ENCODE measurements at regions not wholly inside any gene's neighbourhood (a gene's known extent, or its start where the extent isn't known, plus 50 kb on each side); places are given as distances from the start of the nearest gene placed in this dataset.

- intact Hi-C loops (cut with micrococcal nuclease; ENCODE audit: unreplicated experiment) = no loop called here
- Mint-ChIP-seq H3K4me3 (ENCODE audit: unreplicated experiment) (no peak overlapping the region), H3K4me1 (ENCODE audit: low read depth, unreplicated experiment) (no peaks in the 10 kb centered on the region), H3K36me3 (ENCODE audit: insufficient read depth, unreplicated experiment) (peaks cover 6% of the 10 kb centered on the region), H3K27ac (ENCODE audit: unreplicated experiment) (no peak overlapping the region), H3K9me3 (ENCODE audit: unreplicated experiment) (no peaks in the 10 kb centered on the region), H3K27me3 (ENCODE audit: insufficient read depth, unreplicated experiment) (peaks cover 18% of the 10 kb centered on the region)
- Histone ChIP-seq H3K9me3 (no peaks in the 10 kb centered on the region), H3K27me3 (replicated peaks; ENCODE audit: control insufficient read depth, insufficient read depth, low read length) (no peaks in the 10 kb centered on the region), H3K4me3 (ENCODE audit: low read depth, low read length) (no peak overlapping the region), H3K4me1 (no peaks in the 10 kb centered on the region), H3K36me3 (ENCODE audit: control insufficient read depth, insufficient read depth, low read length) (no peaks in the 10 kb centered on the region)
- ChIA-PET POLR2A (no interaction called here), CTCF (no interaction called here)
- DNase-seq = no peak
- TF ChIP-seq, protein P1, sequence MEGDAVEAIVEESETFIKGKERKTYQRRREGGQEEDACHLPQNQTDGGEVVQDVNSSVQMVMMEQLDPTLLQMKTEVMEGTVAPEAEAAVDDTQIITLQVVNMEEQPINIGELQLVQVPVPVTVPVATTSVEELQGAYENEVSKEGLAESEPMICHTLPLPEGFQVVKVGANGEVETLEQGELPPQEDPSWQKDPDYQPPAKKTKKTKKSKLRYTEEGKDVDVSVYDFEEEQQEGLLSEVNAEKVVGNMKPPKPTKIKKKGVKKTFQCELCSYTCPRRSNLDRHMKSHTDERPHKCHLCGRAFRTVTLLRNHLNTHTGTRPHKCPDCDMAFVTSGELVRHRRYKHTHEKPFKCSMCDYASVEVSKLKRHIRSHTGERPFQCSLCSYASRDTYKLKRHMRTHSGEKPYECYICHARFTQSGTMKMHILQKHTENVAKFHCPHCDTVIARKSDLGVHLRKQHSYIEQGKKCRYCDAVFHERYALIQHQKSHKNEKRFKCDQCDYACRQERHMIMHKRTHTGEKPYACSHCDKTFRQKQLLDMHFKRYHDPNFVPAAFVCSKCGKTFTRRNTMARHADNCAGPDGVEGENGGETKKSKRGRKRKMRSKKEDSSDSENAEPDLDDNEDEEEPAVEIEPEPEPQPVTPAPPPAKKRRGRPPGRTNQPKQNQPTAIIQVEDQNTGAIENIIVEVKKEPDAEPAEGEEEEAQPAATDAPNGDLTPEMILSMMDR (IDR thresholded peaks at IDR 0.05; ENCODE audit: insufficient read depth in 1 of 2, low read depth in 1 of 2, low read length in 1 of 2, severe bottlenecking in 1 of 2, unreplicated experiment in 1 of 2) = no peak
- BruUV-seq (replicated peaks) = no TSS peak
These were observed 142.6 kb upstream of the GJB5 start for GRCh38 chr1:34612091-34612827.

DNA sequence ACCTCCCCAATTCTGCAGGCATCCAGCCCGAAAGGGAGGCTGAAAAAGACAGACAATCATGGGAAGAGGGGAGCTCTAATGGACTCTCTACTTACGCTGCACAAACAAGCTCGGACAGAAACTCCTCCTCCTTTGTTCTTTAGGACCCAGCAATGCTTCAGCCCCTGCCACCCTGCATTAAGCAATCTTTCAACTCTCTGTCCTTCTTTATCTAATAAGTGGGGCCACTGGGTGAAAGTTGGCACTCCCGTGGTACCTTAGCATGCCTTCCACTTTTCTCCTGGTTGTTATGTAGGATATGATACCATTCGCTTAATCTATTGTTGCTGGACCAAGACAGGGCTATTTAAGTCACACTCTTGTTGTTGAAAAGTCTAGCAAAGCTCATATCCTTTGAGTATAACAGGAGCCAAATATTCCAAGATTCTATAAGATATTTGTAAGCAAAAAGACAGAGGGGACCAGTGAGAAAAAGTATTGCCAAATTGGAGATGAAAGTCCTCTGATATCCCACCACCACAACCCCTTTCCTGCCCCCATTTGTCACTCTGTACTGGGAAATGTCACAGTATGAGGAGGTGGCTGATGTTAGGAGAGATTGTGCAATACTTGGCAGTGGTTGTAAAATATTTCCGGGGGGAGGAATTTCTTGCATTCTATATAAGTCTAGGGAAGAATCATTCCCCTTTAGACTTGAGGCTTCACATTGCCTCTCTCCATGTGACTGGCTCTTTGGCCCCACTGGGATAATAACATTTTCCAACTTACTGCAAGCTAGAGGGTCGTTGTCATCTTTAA, 137.3 kb upstream of the GJB5 start:
- POLR2A ChIA-PET = no interaction called here
- H3K9me3 ChIP-seq = no peaks in the 10 kb centered on the region
- intact Hi-C loops (cut with micrococcal nuclease; ENCODE audit: unreplicated experiment) = no loop called here
- TF ChIP-seq, protein P1 (IDR thresholded peaks at IDR 0.05; ENCODE audit: insufficient read depth in 1 of 2, low read depth in 1 of 2, low read length in 1 of 2, severe bottlenecking in 1 of 2, unreplicated experiment in 1 of 2) = no peak
- Mint-ChIP-seq H3K27ac (ENCODE audit: unreplicated experiment) (no peak overlapping the region), H3K4me3 (ENCODE audit: unreplicated experiment) (no peak overlapping the region), H3K36me3 (ENCODE audit: insufficient read depth, unreplicated experiment) (peaks cover 6% of the 10 kb centered on the region), H3K9me3 (ENCODE audit: unreplicated experiment) (no peaks in the 10 kb centered on the region), H3K4me1 (ENCODE audit: low read depth, unreplicated experiment) (no peaks in the 10 kb centered on the region), H3K27me3 (ENCODE audit: insufficient read depth, unreplicated experiment) (peaks cover 8% of the 10 kb centered on the region)
- CTCF ChIA-PET = no interaction called here
- H3K4me3 ChIP-seq (ENCODE audit: low read depth, low read length) = no peak overlapping the region
- BruUV-seq (replicated peaks) = no TSS peak
- no peaks in the 10 kb centered on the region for H3K4me1 ChIP-seq
- H3K27me3 ChIP-seq (replicated peaks; ENCODE audit: control insufficient read depth, insufficient read depth, low read length) = no peaks in the 10 kb centered on the region
- DNase-seq = no peak
- H3K36me3 ChIP-seq (ENCODE audit: control insufficient read depth, insufficient read depth, low read length) = no peaks in the 10 kb centered on the region

DNA sequence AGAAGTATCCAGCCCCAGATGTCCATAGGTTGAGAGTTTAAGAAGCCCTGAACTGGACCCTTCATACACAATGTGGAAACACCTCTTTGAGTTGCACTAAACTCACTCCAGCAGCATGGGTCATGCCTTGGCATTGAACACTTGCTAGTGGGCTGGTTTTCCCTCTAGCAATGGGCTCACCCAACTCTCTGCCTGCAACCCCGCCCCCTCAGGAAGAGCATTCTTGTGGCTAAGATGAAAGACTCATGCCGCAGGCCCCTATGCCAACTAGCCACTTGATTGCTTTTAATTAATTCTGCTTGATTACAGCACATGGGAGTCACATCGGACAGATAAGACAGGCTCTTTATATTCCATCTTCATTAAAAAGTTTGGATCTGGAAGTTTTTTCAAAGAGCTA, 136.5 kb upstream of the GJB5 start:
- ChIA-PET CTCF (no interaction called here), POLR2A (no interaction called here)
- H3K27me3 Mint-ChIP-seq (ENCODE audit: insufficient read depth, unreplicated experiment) = peaks cover 8% of the 10 kb centered on the region
- Histone ChIP-seq H3K4me3 (ENCODE audit: low read depth, low read length) (no peak overlapping the region), H3K9me3 (no peaks in the 10 kb centered on the region), H3K36me3 (ENCODE audit: control insufficient read depth, insufficient read depth, low read length) (no peaks in the 10 kb centered on the region), H3K4me1 (no peaks in the 10 kb centered on the region), H3K27me3 (replicated peaks; ENCODE audit: control insufficient read depth, insufficient read depth, low read length) (no peaks in the 10 kb centered on the region)
- BruUV-seq (replicated peaks) = no TSS peak
- no peak overlapping the region for H3K4me3 Mint-ChIP-seq (ENCODE audit: unreplicated experiment)
- TF ChIP-seq, protein P1 (IDR thresholded peaks at IDR 0.05; ENCODE audit: insufficient read depth in 1 of 2, low read depth in 1 of 2, low read length in 1 of 2, severe bottlenecking in 1 of 2, unreplicated experiment in 1 of 2) = no peak
- H3K27ac Mint-ChIP-seq (ENCODE audit: unreplicated experiment) = no peak overlapping the region
- no peaks in the 10 kb centered on the region for H3K4me1 Mint-ChIP-seq (ENCODE audit: low read depth, unreplicated experiment)
- DNase-seq = no peak
- H3K36me3 Mint-ChIP-seq (ENCODE audit: insufficient read depth, unreplicated experiment) = peaks cover 6% of the 10 kb centered on the region
- H3K9me3 Mint-ChIP-seq (ENCODE audit: unreplicated experiment) = no peaks in the 10 kb centered on the region
- intact Hi-C loops (cut with micrococcal nuclease; ENCODE audit: unreplicated experiment) = no loop called here
